ENCODE measurements at regions not wholly inside any gene's neighbourhood (a gene's known extent, or its start where the extent isn't known, plus 50 kb on each side); places are given as distances from the start of the nearest gene placed in this dataset.

- in situ Hi-C loops (cut with HindIII; ENCODE audit: low sequenced_read_pairs), result no loop called here
These were observed 205.0 kb downstream of the TSHZ3 start for GRCh38 chr19:31144075-31144870.

GRCh38 chr19:31141301-31141700, 207.9 kb downstream of the TSHZ3 start:
- in situ Hi-C loops (cut with HindIII; ENCODE audit: low sequenced_read_pairs), result no loop called here
- no peak for TF ChIP-seq CTCF (IDR thresholded peaks at IDR 0.05; ENCODE audit: low read depth, low read length)
- DNase-seq (ENCODE audit: low read depth, low spot score), result peak; percentile 40
- no peak overlapping the region for H3K4me3 ChIP-seq (ENCODE audit: low read depth, low read length)

More at GRCh38 chr19:31144075-31144870, 205.0 kb downstream of the TSHZ3 start:
- no peak overlapping the region for H3K4me3 ChIP-seq (ENCODE audit: low read depth, low read length)
- TF ChIP-seq CTCF (IDR thresholded peaks at IDR 0.05; ENCODE audit: low read depth, low read length), result no peak
- DNase-seq (ENCODE audit: low read depth, low spot score), result peak; percentile 54

- DNase-seq (ENCODE audit: low read depth, low spot score), result peak; percentile 72
- H3K4me3 ChIP-seq (ENCODE audit: low read depth, low read length), result no peak overlapping the region
- TF ChIP-seq CTCF (IDR thresholded peaks at IDR 0.05; ENCODE audit: low read depth, low read length), result peak; percentile 18
- in situ Hi-C loops (cut with HindIII; ENCODE audit: low sequenced_read_pairs), result no loop called here
These were observed 208.5 kb downstream of the TSHZ3 start for GRCh38 chr19:31140717-31141116.

GRCh38 chr19:31139871-31140505, 209.2 kb downstream of the TSHZ3 start:
- H3K4me3 ChIP-seq (ENCODE audit: low read depth, low read length), result no peak overlapping the region
- DNase-seq (ENCODE audit: low read depth, low spot score), result peak; percentile 87
- TF ChIP-seq CTCF (IDR thresholded peaks at IDR 0.05; ENCODE audit: low read depth, low read length), result no peak
- in situ Hi-C loops (cut with HindIII; ENCODE audit: low sequenced_read_pairs), result no loop called here

- TF ChIP-seq CTCF (IDR thresholded peaks at IDR 0.05; ENCODE audit: low read depth, low read length), result no peak
- DNase-seq (ENCODE audit: low read depth, low spot score), result no peak
- in situ Hi-C loops (cut with HindIII; ENCODE audit: low sequenced_read_pairs), result no loop called here
- no peak overlapping the region for H3K4me3 ChIP-seq (ENCODE audit: low read depth, low read length)
These were observed 211.2 kb downstream of the TSHZ3 start for GRCh38 chr19:31138077-31138476.

- in situ Hi-C loops (cut with HindIII; ENCODE audit: low sequenced_read_pairs), result no loop called here
- TF ChIP-seq CTCF (IDR thresholded peaks at IDR 0.05; ENCODE audit: low read depth, low read length), result no peak
- no peak overlapping the region for H3K4me3 ChIP-seq (ENCODE audit: low read depth, low read length)
- DNase-seq (ENCODE audit: low read depth, low spot score), result no peak
These were observed 213.4 kb downstream of the TSHZ3 start for GRCh38 chr19:31135841-31136240.

Data from astrocyte of the spinal cord (primary cell).